GM12872 (cell line): ENCODE measurements at regions not wholly inside any gene's neighbourhood (a gene's known extent, or its start where the extent isn't known, plus 50 kb on each side); places are given as distances from the start of the nearest gene placed in this dataset.

Source experiments
- TF ChIP-seq, protein P1 (sequence below): IDR thresholded peaks from 3 replicates; pipeline ENCODE4 v1.5.1; 2011; ENCODE audit warnings: low read depth, mild to moderate bottlenecking, low read length, moderate library complexity; ENCODE audit not compliant: insufficient read depth

- TF ChIP-seq, protein P1, sequence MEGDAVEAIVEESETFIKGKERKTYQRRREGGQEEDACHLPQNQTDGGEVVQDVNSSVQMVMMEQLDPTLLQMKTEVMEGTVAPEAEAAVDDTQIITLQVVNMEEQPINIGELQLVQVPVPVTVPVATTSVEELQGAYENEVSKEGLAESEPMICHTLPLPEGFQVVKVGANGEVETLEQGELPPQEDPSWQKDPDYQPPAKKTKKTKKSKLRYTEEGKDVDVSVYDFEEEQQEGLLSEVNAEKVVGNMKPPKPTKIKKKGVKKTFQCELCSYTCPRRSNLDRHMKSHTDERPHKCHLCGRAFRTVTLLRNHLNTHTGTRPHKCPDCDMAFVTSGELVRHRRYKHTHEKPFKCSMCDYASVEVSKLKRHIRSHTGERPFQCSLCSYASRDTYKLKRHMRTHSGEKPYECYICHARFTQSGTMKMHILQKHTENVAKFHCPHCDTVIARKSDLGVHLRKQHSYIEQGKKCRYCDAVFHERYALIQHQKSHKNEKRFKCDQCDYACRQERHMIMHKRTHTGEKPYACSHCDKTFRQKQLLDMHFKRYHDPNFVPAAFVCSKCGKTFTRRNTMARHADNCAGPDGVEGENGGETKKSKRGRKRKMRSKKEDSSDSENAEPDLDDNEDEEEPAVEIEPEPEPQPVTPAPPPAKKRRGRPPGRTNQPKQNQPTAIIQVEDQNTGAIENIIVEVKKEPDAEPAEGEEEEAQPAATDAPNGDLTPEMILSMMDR: no peak
Observed at GRCh38 chr7:11957956-11958355, 126.0 kb upstream of the THSD7A start.

DNA sequence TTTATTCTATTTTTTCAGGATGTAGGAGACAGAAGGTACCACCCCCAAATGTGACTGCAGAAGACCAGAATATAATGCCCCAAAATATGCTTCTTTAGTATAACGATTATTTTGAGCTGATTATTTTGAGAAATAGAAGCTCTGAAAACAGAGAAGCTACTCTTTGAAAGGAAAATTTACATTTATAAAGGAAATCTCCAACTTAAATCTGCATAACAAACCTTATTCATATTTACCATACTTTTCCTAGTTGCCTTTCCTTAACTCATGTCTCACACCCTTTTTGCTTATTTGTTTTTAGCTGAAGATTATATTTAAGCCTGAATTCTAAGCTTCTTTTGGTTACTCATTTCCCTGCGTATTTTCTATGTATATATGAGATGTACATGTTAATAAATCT lies 127.1 kb upstream of the THSD7A start:
- TF ChIP-seq, protein P1: no peak

DNA sequence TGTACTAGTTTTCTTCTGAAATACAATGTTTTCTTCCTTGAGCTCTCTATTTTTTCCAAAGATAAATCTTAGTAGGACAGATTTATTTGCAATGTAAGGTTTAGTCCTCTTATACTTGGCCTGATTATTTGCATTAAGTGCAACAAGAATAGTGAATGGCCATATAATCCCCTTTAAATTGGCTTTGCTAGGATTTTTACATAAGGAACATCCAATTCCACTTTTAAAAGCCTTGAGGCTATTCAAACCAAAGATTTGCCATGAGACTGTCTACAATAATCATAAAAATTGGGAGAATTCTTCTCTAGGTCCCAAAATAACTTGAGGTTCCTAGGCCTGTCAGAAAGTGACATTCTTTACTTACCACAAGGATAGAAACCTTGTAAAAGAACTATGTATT lies 128.6 kb upstream of the THSD7A start:
- TF ChIP-seq, protein P1: no peak

- TF ChIP-seq, protein P1: no peak
Observed at GRCh38 chr7:11969643-11970042, 137.6 kb upstream of the THSD7A start.

DNA sequence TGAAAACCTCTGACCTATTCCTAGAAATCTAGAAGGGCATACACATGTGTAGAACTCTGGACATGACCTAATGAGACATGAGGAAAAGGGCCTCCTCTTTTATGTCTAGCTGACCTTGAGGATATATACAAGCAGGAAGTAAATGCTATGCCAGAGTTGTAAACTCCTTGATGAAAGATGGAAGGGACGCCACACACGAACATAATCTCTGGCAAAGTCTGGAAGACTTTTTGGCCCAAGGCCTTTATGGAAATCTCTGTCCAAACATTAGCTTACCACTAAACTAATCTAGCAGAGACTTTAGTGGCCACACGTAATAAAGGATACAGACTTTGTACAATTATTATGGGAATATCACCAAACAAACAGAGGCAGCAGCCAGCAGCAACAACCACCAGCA lies 138.1 kb upstream of the THSD7A start:
- TF ChIP-seq, protein P1: no peak

DNA sequence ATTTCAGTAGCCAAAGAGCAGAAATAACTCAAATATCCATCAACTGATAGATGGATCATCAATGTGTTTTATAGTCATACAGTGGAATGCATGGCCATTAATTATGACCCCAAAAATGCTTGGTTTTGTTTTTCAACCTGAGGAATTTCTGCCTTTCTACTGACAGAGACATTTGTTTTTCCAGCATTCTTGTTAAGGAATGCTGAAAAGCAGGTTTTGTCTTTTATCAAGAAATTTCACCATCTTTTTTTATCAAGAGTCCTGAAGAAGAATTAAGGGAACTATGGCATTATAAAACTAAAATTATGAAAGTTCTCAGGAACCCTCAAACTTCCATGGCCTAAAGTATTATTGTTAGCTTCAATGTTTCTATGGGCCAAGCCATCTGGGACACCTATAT lies 153.4 kb upstream of the THSD7A start:
- TF ChIP-seq, protein P1: no peak

GRCh38 chr7:11985971-11986370 lies 154.0 kb upstream of the THSD7A start:
- TF ChIP-seq, protein P1: no peak

- TF ChIP-seq, protein P1: no peak
Observed at GRCh38 chr7:11988186-11988585, 156.2 kb upstream of the THSD7A start.
